ENCODE measurements at regions not wholly inside any gene's neighbourhood (a gene's known extent, or its start where the extent isn't known, plus 50 kb on each side); places are given as distances from the start of the nearest gene placed in this dataset.

DNA sequence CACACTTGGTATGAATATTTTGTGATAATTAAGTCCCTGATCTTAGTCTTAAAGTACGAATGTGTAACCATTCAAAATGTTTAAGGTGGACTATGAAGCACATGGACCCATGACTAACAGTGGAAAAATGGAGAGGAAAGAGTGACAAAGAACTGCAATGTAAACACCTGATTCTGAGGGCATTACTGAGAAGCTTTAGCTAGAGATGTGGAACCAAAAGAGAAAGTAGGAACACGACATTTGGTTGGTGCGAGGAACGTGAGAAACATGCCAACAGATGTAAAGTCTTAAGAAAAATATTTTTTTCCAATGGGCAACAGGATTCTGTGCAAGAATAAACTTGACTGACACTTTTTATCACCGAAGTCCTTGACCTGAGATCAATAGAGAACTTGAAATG, 1618.6 kb downstream of the DPP10 start:
- Mint-ChIP-seq H3K36me3 (ENCODE audit: low read depth) (no peaks in the 10 kb centered on the region), H3K27me3 (no peaks in the 10 kb centered on the region), H3K4me3 (no peak overlapping the region), H3K9me3 (peaks cover 17% of the 10 kb centered on the region), H3K4me1 (ENCODE audit: low read depth) (no peaks in the 10 kb centered on the region), H3K27ac (no peak overlapping the region)
- intact Hi-C loops (cut with micrococcal nuclease), result no loop called here

DNA sequence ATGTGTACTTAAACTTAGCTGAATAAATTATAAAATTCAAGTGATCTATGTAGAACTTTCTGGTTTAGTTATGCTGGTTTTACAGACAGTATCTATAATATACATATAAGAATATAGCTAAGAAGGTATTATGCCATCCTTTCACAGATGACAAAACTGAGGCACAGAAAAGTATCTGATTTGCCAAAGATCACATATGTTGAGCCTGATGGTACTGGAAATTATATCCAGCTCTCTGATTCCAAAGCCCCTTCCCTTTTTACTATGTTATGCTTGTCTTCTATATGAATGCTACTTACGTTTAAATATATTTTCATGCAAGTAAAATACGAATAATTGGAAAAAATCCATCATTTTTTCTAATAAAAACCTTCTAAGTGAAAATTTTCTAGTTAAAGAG, 1631.3 kb downstream of the DPP10 start:
- intact Hi-C loops (cut with micrococcal nuclease), result no loop called here
- H3K4me3 Mint-ChIP-seq, result no peak overlapping the region
- H3K4me1 Mint-ChIP-seq (ENCODE audit: low read depth), result no peaks in the 10 kb centered on the region
- peaks cover 4% of the 10 kb centered on the region for H3K9me3 Mint-ChIP-seq
- H3K36me3 Mint-ChIP-seq (ENCODE audit: low read depth), result no peaks in the 10 kb centered on the region
- H3K27ac Mint-ChIP-seq, result no peak overlapping the region
- H3K27me3 Mint-ChIP-seq, result no peaks in the 10 kb centered on the region

GRCh38 chr2:116074161-116074560, 1631.7 kb downstream of the DPP10 start:
- intact Hi-C loops (cut with micrococcal nuclease), result no loop called here
- Mint-ChIP-seq H3K27ac (no peak overlapping the region), H3K27me3 (no peaks in the 10 kb centered on the region), H3K36me3 (ENCODE audit: low read depth) (no peaks in the 10 kb centered on the region), H3K9me3 (peaks cover under 1% of the 10 kb centered on the region), H3K4me1 (ENCODE audit: low read depth) (no peaks in the 10 kb centered on the region), H3K4me3 (no peak overlapping the region)

GRCh38 chr2:116088236-116088635, 1645.8 kb downstream of the DPP10 start:
- Mint-ChIP-seq H3K4me1 (ENCODE audit: low read depth) (no peaks in the 10 kb centered on the region), H3K27me3 (no peaks in the 10 kb centered on the region), H3K9me3 (no peaks in the 10 kb centered on the region), H3K27ac (no peak overlapping the region), H3K4me3 (no peak overlapping the region), H3K36me3 (ENCODE audit: low read depth) (no peaks in the 10 kb centered on the region)
- intact Hi-C loops (cut with micrococcal nuclease), result no loop called here

DNA sequence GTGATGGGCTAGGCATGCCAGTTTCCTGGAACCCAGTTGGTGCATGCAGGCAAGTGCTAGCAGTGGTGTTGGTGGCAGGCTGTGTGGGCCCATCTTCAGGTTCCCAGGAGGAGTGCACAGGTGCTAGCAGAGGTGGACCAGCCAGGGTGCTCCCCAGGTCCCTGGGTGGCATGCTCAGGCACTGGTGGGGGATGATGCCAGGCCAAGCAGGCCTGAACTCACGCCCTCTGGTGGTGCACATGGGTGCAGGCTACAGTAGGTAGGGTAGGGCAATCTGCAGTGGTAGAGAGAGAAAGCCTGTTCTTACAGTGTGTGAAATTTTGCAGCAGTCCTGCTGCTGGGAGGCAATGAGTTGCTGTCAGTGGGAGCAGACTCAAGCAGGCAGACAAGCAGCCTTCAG, 1651.8 kb downstream of the DPP10 start:
- intact Hi-C loops (cut with micrococcal nuclease), result no loop called here
- no peaks in the 10 kb centered on the region for H3K36me3 Mint-ChIP-seq (ENCODE audit: low read depth)
- H3K4me3 Mint-ChIP-seq, result no peak overlapping the region
- H3K27me3 Mint-ChIP-seq, result no peaks in the 10 kb centered on the region
- peaks cover 37% of the 10 kb centered on the region for H3K9me3 Mint-ChIP-seq
- no peaks in the 10 kb centered on the region for H3K4me1 Mint-ChIP-seq (ENCODE audit: low read depth)
- no peak overlapping the region for H3K27ac Mint-ChIP-seq

- Mint-ChIP-seq H3K27me3 (no peaks in the 10 kb centered on the region), H3K9me3 (peaks cover 42% of the 10 kb centered on the region), H3K4me3 (no peak overlapping the region), H3K36me3 (ENCODE audit: low read depth) (no peaks in the 10 kb centered on the region), H3K4me1 (ENCODE audit: low read depth) (no peaks in the 10 kb centered on the region), H3K27ac (no peak overlapping the region)
- intact Hi-C loops (cut with micrococcal nuclease), result no loop called here
These were observed 1653.2 kb downstream of the DPP10 start for GRCh38 chr2:116095636-116096035.

- Mint-ChIP-seq H3K9me3 (peaks cover 44% of the 10 kb centered on the region), H3K27me3 (no peaks in the 10 kb centered on the region), H3K4me3 (no peak overlapping the region), H3K4me1 (ENCODE audit: low read depth) (no peaks in the 10 kb centered on the region), H3K36me3 (ENCODE audit: low read depth) (no peaks in the 10 kb centered on the region), H3K27ac (no peak overlapping the region)
- intact Hi-C loops (cut with micrococcal nuclease), result no loop called here
These were observed 1655.6 kb downstream of the DPP10 start for GRCh38 chr2:116098049-116098448.

- H3K27ac Mint-ChIP-seq, result no peak overlapping the region
- H3K36me3 Mint-ChIP-seq (ENCODE audit: low read depth), result no peaks in the 10 kb centered on the region
- no peak overlapping the region for H3K4me3 Mint-ChIP-seq
- H3K9me3 Mint-ChIP-seq, result peaks cover 22% of the 10 kb centered on the region
- intact Hi-C loops (cut with micrococcal nuclease), result no loop called here
- H3K4me1 Mint-ChIP-seq (ENCODE audit: low read depth), result no peaks in the 10 kb centered on the region
- H3K27me3 Mint-ChIP-seq, result no peaks in the 10 kb centered on the region
These were observed 1667.0 kb downstream of the DPP10 start for GRCh38 chr2:116109471-116109870.

DNA sequence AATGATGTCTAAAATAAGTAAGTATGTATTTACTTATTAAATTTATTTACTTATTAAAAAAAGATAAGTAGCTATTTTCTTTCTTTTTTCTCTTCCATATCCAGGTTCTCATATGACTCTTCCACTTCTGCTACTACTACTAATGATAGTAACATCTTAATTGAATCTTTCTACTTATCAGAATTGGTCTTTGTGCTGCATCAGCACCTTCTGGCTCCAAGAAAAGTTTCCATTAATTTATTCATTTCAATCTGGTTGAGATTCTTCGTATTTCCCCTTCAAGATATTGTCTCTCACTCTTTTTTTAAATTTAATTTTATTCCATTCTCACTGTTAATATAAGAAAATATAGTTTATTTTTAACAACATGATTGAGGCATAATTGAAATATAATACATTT, 1675.4 kb downstream of the DPP10 start:
- H3K4me3 Mint-ChIP-seq, result no peak overlapping the region
- H3K27me3 Mint-ChIP-seq, result no peaks in the 10 kb centered on the region
- no peaks in the 10 kb centered on the region for H3K4me1 Mint-ChIP-seq (ENCODE audit: low read depth)
- peaks cover 15% of the 10 kb centered on the region for H3K9me3 Mint-ChIP-seq
- H3K36me3 Mint-ChIP-seq (ENCODE audit: low read depth), result no peaks in the 10 kb centered on the region
- H3K27ac Mint-ChIP-seq, result no peak overlapping the region
- intact Hi-C loops (cut with micrococcal nuclease), result no loop called here

- peaks cover 14% of the 10 kb centered on the region for H3K9me3 Mint-ChIP-seq
- no peaks in the 10 kb centered on the region for H3K4me1 Mint-ChIP-seq (ENCODE audit: low read depth)
- H3K4me3 Mint-ChIP-seq, result no peak overlapping the region
- no peaks in the 10 kb centered on the region for H3K27me3 Mint-ChIP-seq
- intact Hi-C loops (cut with micrococcal nuclease), result no loop called here
- no peak overlapping the region for H3K27ac Mint-ChIP-seq
- no peaks in the 10 kb centered on the region for H3K36me3 Mint-ChIP-seq (ENCODE audit: low read depth)
These were observed 1681.7 kb upstream of the DDX18 start for GRCh38 chr2:116132833-116133232.

GRCh38 chr2:116133381-116133942, 1681.0 kb upstream of the DDX18 start:
- no peaks in the 10 kb centered on the region for H3K4me1 Mint-ChIP-seq (ENCODE audit: low read depth)
- H3K36me3 Mint-ChIP-seq (ENCODE audit: low read depth), result no peaks in the 10 kb centered on the region
- H3K27me3 Mint-ChIP-seq, result no peaks in the 10 kb centered on the region
- no peak overlapping the region for H3K4me3 Mint-ChIP-seq
- H3K27ac Mint-ChIP-seq, result no peak overlapping the region
- H3K9me3 Mint-ChIP-seq, result peaks cover 11% of the 10 kb centered on the region
- intact Hi-C loops (cut with micrococcal nuclease), result no loop called here

GRCh38 chr2:116141891-116142474, 1672.5 kb upstream of the DDX18 start:
- Mint-ChIP-seq H3K36me3 (ENCODE audit: low read depth) (no peaks in the 10 kb centered on the region), H3K4me1 (ENCODE audit: low read depth) (no peaks in the 10 kb centered on the region), H3K27me3 (no peaks in the 10 kb centered on the region), H3K9me3 (peaks cover 19% of the 10 kb centered on the region), H3K27ac (no peak overlapping the region), H3K4me3 (no peak overlapping the region)
- intact Hi-C loops (cut with micrococcal nuclease), result no loop called here

DNA sequence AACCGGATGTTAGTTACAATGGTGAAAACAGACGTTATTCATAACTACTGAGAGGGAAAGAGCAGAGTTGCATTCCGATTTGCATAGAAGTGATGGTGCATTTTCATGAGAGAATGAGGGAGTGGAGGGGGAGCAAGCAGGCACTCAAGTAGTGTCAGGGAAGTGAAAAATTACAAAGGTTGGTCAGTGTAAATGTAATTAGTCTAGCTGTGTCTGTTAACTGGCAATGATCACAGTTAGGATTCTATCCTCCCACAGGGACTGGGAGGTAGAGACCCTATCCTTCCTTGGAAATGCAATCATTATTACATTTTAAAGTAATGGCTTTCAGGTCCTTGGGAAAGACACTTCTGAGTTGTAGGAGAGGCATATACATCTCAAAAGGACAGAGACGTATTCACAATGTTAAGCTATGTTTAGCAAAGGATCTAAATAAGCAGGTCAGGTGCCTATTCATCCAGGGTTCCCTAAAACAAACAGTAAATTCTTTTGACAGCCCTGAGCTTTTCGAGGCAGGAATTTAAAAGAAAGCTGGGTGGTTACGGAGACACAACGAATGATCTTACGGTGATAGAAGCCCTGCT, 1671.8 kb upstream of the DDX18 start:
- Mint-ChIP-seq H3K4me1 (ENCODE audit: low read depth) (no peaks in the 10 kb centered on the region), H3K4me3 (no peak overlapping the region), H3K27me3 (no peaks in the 10 kb centered on the region), H3K9me3 (peaks cover 19% of the 10 kb centered on the region), H3K27ac (no peak overlapping the region), H3K36me3 (ENCODE audit: low read depth) (no peaks in the 10 kb centered on the region)
- intact Hi-C loops (cut with micrococcal nuclease), result no loop called here

- no peaks in the 10 kb centered on the region for H3K27me3 Mint-ChIP-seq
- intact Hi-C loops (cut with micrococcal nuclease), result no loop called here
These were observed 1669.5 kb upstream of the DDX18 start for GRCh38 chr2:116145031-116145430.

GRCh38 chr2:116148361-116148760, 1666.1 kb upstream of the DDX18 start:
- H3K4me1 Mint-ChIP-seq (ENCODE audit: low read depth), result no peaks in the 10 kb centered on the region
- H3K27ac Mint-ChIP-seq, result no peak overlapping the region
- peaks cover 32% of the 10 kb centered on the region for H3K9me3 Mint-ChIP-seq
- H3K4me3 Mint-ChIP-seq, result no peak overlapping the region
- H3K27me3 Mint-ChIP-seq, result no peaks in the 10 kb centered on the region
- intact Hi-C loops (cut with micrococcal nuclease), result no loop called here
- no peaks in the 10 kb centered on the region for H3K36me3 Mint-ChIP-seq (ENCODE audit: low read depth)

More at GRCh38 chr2:116145031-116145430, 1669.5 kb upstream of the DDX18 start:
- Mint-ChIP-seq H3K36me3 (ENCODE audit: low read depth) (no peaks in the 10 kb centered on the region), H3K4me1 (ENCODE audit: low read depth) (no peaks in the 10 kb centered on the region), H3K4me3 (no peak overlapping the region), H3K9me3 (peaks cover 16% of the 10 kb centered on the region), H3K27ac (no peak overlapping the region)

Data from dendritic cell treated with granulocyte-macrophage colony-stimulating factor and Interleukin-4, amounts not matched to agents 40 ng/mL and 50 ng/mL, for 4 days (primary cell).